ENCODE measurements at regions not wholly inside any gene's neighbourhood (a gene's known extent, or its start where the extent isn't known, plus 50 kb on each side); places are given as distances from the start of the nearest gene placed in this dataset.
"Not testable (repeated sequence)": the region's sequence is repeated elsewhere in the genome, so short reads cannot be mapped to it uniquely, and the experiment has no call there.

GRCh38 chr3:168976969-168977368 lies 686.5 kb downstream of the MECOM start:
- DNase-seq = no peak

- DNase-seq = no peak
Measured at GRCh38 chr3:168975576-168975975, 687.9 kb downstream of the MECOM start.

DNA sequence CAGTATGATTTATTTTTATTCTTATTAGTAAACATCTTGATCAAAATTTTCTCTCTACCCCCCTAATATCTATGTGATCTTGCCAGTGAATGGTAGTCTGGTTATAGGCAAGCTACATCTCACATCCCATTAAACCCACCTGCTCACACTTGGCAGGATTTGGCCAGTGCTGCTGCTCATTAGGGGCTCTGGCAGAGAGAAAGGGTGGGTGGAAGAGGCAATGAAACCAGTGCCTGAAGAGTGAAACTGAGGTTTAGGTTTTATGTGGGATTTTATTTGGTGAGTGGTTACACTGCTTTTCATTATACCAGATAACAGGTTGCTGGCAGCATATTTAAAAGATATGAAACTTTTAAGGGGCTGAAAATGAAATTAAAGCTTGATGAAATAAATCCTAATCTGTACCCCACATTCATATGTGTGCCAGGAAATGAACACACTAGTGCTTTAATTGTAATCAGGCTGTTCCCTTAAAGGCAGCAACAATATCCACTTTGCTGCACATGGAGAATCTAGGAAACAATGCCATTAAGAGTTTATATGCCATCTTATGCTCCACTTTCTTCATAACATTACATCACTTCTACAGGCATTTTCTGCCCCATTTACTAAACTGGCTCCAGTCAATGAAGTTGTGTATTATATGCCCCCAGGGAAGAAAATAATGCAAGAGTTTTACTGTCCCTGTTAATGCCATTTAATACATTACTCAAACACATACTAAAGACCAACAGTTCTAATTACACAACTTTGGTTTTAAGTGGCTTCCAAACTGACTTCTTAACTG lies 688.7 kb downstream of the MECOM start:
- peak; percentile 8 for DNase-seq

- DNase-seq = no peak
Measured at GRCh38 chr3:168973897-168974296, 689.6 kb downstream of the MECOM start.

- no peak for DNase-seq
Measured at GRCh38 chr3:168973206-168973605, 690.3 kb downstream of the MECOM start.

- DNase-seq = no peak
Measured at GRCh38 chr3:168968609-168969008, 694.9 kb downstream of the MECOM start.

DNA sequence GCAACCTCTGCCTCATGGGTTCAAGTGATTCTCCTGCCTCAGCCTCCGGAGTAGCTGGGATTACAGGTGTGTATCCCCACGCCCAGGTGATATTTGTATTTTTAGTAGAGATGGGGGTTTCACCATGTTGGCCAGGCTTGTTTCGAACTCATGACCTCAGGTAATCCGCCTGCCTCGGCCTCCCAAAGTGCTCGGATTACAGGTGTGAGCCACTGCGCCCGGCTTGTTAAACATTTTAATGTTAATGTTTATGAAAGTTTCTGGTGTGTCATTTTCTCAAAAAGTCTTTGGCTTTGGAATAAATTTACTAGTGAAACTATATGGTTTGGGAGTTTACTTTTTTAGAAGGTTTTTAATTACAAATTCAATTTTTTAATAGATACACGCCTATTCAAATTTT lies 698.8 kb downstream of the MECOM start:
- DNase-seq = no peak

DNA sequence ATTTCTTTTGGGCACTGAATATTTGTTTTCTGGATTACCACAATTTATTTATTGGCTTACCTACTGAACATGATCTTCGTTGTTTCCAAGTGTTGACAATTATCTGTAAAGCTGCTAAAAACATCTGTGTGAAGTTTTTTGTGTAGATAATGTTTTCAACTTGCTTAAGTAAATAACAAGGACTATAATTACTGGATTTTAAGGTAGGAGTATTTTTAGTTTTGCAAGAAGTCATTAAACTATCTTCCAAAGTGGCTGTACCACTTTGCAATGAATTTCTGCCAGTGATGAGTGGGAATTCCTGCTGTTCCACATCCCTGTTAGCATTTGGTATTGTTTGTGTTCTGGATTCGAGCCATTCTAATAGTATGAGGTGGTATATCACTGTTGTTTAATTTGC lies 702.2 kb downstream of the MECOM start:
- DNase-seq = no peak

DNA sequence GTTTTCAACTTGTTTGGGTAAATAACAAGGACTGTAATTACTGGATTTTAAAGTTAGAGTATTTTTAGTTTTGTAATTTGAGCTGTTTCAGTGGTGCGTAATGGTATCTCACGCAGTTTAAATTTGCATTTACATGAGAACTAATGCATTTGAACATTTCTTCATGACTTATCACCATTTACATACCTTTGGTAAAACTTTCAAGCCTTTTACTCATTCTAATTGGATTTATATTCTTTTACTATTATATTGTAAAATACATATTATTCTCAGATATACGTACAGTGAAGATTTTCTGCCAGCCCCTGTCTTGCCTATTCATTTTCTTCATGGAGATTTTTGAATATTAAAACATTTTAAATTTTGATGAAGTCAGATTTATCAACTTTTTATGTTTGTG lies 703.8 kb downstream of the MECOM start:
- no peak for DNase-seq

DNA sequence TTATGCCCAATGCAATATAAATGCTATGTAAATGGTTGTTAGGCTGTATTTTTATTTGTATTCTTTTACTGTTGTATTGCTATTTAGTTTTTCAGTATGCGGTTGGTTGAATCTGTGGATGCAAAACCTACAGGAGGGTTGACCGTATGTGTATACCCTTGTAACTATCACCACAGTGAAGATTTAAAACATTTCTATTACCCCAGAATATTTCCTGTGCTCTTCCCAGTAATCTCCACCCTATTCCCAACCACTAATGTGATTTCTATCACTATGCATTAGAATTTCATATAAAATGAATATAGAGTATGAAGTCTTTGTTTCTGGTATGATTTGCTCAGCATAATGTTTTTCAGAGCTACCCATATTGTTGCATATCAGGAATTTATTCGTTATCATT lies 705.0 kb downstream of the MECOM start:
- no peak for DNase-seq

DNA sequence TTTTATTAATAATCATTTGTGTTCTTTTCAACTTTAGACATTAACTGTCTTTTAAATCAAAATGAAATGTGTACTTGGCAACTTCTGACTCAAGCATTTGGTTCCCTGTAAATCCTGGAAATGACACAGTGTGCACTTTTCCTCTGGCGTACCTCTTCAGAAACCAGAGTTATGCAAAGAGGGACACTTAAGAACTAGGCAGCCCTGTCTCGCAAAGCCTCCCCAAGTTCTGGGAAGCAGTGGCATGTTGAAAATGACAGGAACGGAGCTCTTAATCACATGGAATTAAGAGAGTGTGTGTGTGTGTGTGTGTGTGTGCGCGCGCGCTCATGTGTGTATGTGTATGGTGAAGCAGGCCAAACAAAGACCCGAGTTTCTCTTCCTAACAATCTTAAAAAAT lies 707.4 kb downstream of the MECOM start:
- DNase-seq = no peak

GRCh38 chr3:168952551-168952950 lies 711.0 kb downstream of the MECOM start:
- no peak for DNase-seq

DNA sequence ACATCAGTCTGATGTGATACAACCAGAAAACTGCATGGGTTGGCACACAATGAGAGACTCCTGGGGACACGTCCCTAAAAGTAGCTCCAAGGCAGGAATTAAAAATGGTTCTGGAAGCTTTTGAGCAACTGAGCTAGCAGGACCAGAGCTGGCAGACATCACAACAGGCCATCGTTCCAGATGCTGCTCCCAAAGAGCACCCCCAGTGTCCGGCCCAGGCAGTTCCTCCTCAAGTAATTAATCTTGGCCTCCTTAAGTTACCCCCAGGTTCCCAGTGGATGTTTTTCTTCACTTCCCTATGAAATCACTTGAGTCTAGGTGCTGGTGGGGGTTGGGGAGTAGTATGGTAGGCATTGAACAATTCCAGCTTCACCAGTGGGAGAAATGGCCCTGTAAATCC lies 711.6 kb downstream of the MECOM start:
- no peak for DNase-seq

- no peak for DNase-seq
Measured at GRCh38 chr3:168951368-168951767, 712.1 kb downstream of the MECOM start.

DNA sequence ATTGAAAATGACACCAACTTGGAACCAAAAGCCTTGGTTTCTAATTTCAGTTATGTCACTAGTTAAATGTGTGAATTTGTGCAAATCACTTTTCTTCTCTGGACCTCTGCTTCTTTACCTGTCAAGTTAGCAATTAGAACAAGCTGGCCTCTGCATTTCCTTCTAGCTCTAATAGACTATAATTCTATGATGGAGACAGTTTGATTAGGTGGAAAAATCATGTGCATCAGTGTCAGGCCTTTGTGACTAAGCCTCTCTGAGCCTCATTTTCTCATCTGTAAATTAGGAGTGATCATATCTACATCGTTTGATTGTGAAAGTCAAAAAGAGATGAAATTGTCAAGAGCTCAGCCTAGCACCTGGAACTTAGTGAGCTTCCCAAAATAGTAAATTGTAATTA lies 712.9 kb downstream of the MECOM start:
- no peak for DNase-seq

- DNase-seq = no peak
Measured at GRCh38 chr3:168939651-168940238, 723.8 kb downstream of the MECOM start.

DNA sequence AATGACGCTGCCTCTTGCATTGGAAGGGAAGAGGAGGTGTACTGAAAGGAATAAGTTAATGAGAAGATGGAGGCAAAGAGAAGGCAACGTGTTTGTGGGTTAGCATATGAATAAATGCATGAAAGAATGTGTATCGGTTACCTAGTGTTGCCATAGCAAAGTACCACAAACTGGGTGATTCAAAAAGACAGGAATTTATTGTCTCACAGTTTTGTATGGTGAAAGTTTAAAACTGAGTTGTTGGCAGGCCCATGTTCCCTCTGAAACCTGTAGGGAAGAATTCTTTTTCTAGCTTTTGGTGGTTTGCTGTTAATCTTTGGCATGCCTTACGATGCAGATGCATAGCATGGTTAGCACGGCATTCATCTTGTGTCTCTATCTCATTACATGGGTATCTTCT lies 729.9 kb downstream of the MECOM start:
- DNase-seq = no peak

DNA sequence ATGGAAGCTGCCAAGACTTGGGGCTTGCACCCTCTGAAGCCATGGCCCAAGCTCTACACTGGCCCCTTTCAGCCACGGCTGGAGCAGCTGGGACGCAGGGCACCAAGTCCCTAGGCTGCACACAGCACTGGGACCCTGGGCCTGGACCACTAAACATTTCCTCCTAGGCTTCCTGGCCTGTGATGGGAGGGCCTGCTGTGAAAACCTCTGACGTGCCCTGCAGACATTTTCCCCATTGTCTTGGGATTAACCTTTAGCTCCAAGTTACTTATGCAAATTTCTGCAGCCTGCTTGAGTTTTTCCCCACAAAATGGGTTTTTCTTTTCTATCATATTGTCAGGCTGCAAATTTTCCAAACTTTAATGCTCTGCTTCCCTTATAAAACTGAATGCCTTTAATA lies 733.5 kb downstream of the MECOM start:
- not testable (repeated sequence) for DNase-seq

- DNase-seq = no peak
Measured at GRCh38 chr3:168926426-168926825, 737.1 kb downstream of the MECOM start.

- no peak for DNase-seq
Measured at GRCh38 chr3:168925568-168925967, 737.9 kb downstream of the MECOM start.

GRCh38 chr3:168914662-168915061 lies 748.9 kb downstream of the MECOM start:
- no peak for DNase-seq

GRCh38 chr3:168909260-168909659 lies 754.3 kb downstream of the MECOM start:
- no peak for DNase-seq

DNA sequence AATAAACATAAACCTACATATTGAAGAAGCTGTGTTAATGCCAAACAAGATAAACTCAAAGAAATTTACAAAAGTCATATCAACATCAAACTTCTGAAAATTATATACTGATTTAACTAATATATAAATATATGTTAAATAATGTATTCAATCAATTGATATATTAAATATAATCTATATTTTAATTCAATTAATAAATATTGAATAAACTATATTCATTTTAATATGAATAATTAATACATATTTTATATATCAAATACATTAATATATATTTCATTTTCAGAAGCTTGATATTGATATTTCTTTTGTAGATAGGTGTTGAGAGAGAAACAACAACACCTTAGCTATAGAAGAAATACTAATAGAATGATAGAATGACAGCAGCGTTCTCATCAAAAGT lies 768.1 kb downstream of the MECOM start:
- DNase-seq = no peak

- DNase-seq = no peak
Measured at GRCh38 chr3:168894214-168894613, 769.3 kb downstream of the MECOM start.
